Astrocyte of the spinal cord (primary cell): ENCODE measurements at regions not wholly inside any gene's neighbourhood (a gene's known extent, or its start where the extent isn't known, plus 50 kb on each side); places are given as distances from the start of the nearest gene placed in this dataset.

Experiments
- DNase-seq: peaks from one replicate; pipeline ENCODE4 v3.0.0; 2011; ENCODE audit warnings: low read depth, low spot score
- H3K4me3 ChIP-seq: 2 replicates; pipeline ENCODE4 v1.5.1; 2011; ENCODE audit warnings: low read depth, mild to moderate bottlenecking, low read length, moderate library complexity
- in situ Hi-C: cut with HindIII; loops from 2 replicates; pipeline ENCODE4 v1.10.0; 2017; ENCODE audit warnings: low sequenced_read_pairs
- TF ChIP-seq, protein P1 (sequence below): IDR thresholded peaks from 2 replicates; pipeline ENCODE4 v1.5.1; 2012; ENCODE audit warnings: low read depth, mild to moderate bottlenecking, low read length, inconsistent platforms

DNA sequence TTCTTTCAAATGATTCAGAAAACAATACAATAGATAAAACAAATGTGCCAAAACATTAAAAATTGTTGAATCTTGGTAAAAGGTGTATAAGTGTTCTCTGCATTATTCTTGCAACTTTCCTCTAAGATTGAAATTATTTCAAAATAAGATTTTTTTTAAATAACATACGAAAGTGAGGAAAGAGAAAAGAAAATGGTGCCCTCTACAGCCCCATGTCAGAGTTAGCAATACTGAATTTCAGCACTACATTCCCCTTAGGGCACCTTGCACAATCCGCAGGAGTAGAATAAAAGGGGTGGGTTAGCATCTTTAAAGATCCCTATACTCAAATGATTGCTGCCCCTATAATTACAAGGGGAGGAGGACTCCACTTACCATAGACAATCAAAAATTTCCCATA is 433.7 kb downstream of the BCL11A start:
- in situ Hi-C loops: no loop called here
- H3K4me3 ChIP-seq: no peak overlapping the region
- no peak for DNase-seq
- TF ChIP-seq, protein P1, sequence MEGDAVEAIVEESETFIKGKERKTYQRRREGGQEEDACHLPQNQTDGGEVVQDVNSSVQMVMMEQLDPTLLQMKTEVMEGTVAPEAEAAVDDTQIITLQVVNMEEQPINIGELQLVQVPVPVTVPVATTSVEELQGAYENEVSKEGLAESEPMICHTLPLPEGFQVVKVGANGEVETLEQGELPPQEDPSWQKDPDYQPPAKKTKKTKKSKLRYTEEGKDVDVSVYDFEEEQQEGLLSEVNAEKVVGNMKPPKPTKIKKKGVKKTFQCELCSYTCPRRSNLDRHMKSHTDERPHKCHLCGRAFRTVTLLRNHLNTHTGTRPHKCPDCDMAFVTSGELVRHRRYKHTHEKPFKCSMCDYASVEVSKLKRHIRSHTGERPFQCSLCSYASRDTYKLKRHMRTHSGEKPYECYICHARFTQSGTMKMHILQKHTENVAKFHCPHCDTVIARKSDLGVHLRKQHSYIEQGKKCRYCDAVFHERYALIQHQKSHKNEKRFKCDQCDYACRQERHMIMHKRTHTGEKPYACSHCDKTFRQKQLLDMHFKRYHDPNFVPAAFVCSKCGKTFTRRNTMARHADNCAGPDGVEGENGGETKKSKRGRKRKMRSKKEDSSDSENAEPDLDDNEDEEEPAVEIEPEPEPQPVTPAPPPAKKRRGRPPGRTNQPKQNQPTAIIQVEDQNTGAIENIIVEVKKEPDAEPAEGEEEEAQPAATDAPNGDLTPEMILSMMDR: no peak

DNA sequence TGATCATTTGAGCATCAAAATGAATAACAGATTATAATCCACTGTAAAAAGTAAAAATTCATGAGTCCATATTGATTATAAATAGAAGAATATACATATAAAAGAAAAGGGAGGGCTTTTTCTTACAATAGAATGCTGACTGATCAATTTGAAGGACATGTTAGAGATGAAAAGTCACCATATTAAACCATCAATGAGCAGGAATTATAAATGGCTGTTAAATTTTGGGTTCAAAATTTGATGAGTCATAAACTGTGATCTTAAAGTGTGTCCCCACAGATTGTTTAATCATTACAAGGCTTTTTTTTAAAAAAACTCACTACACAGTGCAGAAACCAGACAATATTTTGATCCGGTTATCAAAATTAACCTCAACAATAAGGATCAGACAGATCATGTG is 434.5 kb downstream of the BCL11A start:
- in situ Hi-C loops: no loop called here
- DNase-seq: no peak
- no peak overlapping the region for H3K4me3 ChIP-seq
- TF ChIP-seq, protein P1: no peak

DNA sequence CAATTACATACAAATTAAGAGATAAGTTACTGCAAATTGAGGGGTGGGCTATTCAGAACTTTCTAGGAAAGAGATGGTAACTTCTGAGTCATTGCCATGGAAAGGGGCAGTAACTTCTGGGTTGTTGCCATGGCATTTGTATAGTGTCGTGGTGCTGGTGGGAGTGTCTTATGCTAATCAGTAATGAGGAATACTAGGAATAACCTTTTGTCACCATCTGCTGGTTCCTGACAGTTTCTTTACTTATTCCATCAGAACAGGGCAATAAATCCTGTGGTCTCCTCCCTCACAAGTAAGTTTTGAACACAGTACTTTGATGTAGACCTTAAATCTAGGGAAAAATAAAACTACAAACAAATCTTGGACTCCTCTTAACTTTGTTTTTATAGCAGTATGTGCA is 435.4 kb downstream of the BCL11A start:
- no peak overlapping the region for H3K4me3 ChIP-seq
- no peak for DNase-seq
- TF ChIP-seq, protein P1: no peak
- in situ Hi-C loops: no loop called here

DNA sequence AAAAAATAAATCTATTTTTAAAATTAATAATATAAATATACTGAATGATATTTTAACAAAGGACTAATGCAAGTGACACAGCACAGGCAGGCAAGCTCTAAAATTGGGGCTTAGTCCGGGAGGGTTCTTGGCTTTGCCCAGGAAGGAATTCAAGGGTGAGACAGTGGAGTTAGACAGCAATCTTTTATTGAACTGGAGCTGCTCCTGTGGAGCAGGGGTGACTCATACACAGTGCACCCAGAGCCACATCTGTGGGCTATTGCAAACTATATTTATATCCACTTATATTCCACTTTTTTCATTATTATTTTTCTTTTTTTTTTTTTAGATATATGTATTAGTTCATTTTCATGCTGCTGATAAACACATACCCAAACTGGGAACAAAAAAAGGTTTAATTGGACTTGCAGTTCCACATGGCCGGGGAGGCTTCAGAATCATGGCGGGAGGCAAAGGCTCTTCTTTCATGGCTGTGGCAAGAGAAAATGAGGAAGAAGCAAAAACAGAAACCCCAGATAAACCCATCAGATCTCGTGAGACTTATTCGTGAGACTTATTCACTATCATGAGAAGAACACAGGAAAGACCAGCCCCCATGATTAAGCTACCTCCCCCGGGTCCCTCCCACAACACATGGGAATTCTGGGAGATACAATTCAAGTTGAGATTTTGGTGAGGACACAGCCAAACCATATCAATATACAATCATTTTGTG is 437.1 kb downstream of the BCL11A start:
- TF ChIP-seq, protein P1: no peak
- in situ Hi-C loops: no loop called here
- DNase-seq: no peak
- no peak overlapping the region for H3K4me3 ChIP-seq

DNA sequence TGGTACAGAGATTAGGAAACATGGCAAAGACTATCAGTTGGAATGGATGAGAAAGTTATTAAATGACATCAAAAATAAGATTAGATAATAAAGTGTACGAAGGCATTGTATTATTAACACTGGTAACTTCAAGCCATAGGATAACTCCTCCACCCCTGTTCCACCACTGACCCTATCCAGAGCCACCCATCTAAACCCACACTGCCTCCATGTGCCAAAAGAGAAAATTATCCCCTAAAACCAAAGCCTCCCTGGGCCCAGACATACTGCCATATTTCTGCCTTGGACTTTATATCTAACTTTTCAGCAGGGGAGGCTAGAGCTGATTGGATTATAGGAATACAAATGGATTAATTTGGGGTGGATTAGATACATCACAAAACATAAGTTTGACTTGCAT is 443.7 kb downstream of the BCL11A start:
- in situ Hi-C loops: no loop called here
- H3K4me3 ChIP-seq: no peak overlapping the region
- TF ChIP-seq, protein P1: no peak
- no peak for DNase-seq

DNA sequence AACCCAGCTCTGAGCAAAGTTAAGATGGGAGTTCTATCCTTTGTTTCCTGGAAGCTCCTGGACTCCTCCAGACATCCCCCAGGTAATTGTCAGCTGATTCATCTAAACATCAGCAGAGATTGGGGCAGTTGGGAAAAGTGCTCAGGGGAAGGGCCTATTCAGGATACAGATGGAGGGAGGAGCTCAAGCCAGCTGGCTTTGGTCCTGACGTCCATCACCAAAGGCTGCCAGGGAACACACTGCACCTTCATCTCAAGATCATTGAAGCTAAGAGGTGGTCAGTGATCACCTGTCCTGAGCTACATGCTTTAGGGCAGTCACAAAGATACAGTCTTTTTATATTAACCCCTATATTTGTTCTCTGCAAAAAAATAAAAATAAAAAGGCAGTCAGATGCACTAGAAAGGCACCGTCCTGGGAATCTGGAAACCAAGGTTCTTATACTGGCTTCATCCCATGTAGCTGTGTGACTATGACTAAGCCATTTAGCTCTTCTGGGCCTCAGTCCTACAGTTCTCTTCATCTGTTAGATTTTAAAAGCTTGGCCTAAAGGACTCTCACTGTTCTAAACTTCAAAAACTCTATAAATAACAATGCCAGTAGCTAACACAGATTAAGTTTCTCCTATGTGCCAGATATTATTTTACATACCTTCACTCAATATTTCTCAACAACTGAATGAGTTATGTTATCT is 446.5 kb downstream of the BCL11A start:
- H3K4me3 ChIP-seq: no peak overlapping the region
- TF ChIP-seq, protein P1: no peak
- DNase-seq: no peak
- in situ Hi-C loops: no loop called here
